ENCODE measurements at regions not wholly inside any gene's neighbourhood (a gene's known extent, or its start where the extent isn't known, plus 50 kb on each side); places are given as distances from the start of the nearest gene placed in this dataset.
"Not testable (repeated sequence)": the region's sequence is repeated elsewhere in the genome, so short reads cannot be mapped to it uniquely, and the experiment has no call there.

- DNase-seq = no peak
These were observed 387.3 kb downstream of the FAM72C start for GRCh38 chr1:143584508-143584907.

GRCh38 chr1:143574891-143575520 lies 396.8 kb downstream of the FAM72C start:
- DNase-seq = no peak

GRCh38 chr1:143572661-143573060 lies 399.1 kb downstream of the FAM72C start:
- not testable (repeated sequence) for DNase-seq

- DNase-seq = not testable (repeated sequence)
These were observed 408.0 kb downstream of the FAM72C start for GRCh38 chr1:143563761-143564160.

- no peak for DNase-seq
These were observed 418.2 kb downstream of the FAM72C start for GRCh38 chr1:143553627-143554026.

GRCh38 chr1:143504703-143505102 lies 467.1 kb downstream of the FAM72C start:
- not testable (repeated sequence) for DNase-seq

- not testable (repeated sequence) for DNase-seq
These were observed 467.7 kb downstream of the FAM72C start for GRCh38 chr1:143504080-143504479.

- DNase-seq = not testable (repeated sequence)
These were observed 468.7 kb downstream of the FAM72C start for GRCh38 chr1:143503048-143503447.

- DNase-seq = not testable (repeated sequence)
These were observed 469.7 kb downstream of the FAM72C start for GRCh38 chr1:143502038-143502437.

- DNase-seq = not testable (repeated sequence)
These were observed 473.6 kb downstream of the FAM72C start for GRCh38 chr1:143498059-143498749.

GRCh38 chr1:143497374-143497747 lies 474.4 kb downstream of the FAM72C start:
- no peak for DNase-seq

- not testable (repeated sequence) for DNase-seq
These were observed 475.0 kb downstream of the FAM72C start for GRCh38 chr1:143496526-143497373.

All from NCI-H69 (cell line).